ENCODE measurements at regions not wholly inside any gene's neighbourhood (a gene's known extent, or its start where the extent isn't known, plus 50 kb on each side); places are given as distances from the start of the nearest gene placed in this dataset.

GRCh38 chr18:78731398-78732032, 248.1 kb upstream of the SALL3 start:
- no peak for TF ChIP-seq CTCF (IDR thresholded peaks at IDR 0.05)

GRCh38 chr18:78732273-78733210, 247.1 kb upstream of the SALL3 start:
- no peak for TF ChIP-seq CTCF (IDR thresholded peaks at IDR 0.05)
- Histone ChIP-seq H3K27ac (no peak overlapping the region), H3K4me3 (no peak overlapping the region)
- DNase-seq (ENCODE audit: low spot score), result peak; percentile 40

More at GRCh38 chr18:78731398-78732032, 248.1 kb upstream of the SALL3 start:
- Histone ChIP-seq H3K4me3 (no peak overlapping the region), H3K27ac (no peak overlapping the region)
- DNase-seq (ENCODE audit: low spot score), result peak; percentile 66

GRCh38 chr18:78733762-78734613, 245.6 kb upstream of the SALL3 start:
- no peak overlapping the region for H3K27ac ChIP-seq
- no peak overlapping the region for H3K4me3 ChIP-seq
- DNase-seq (ENCODE audit: low spot score), result peak; percentile 43
- TF ChIP-seq CTCF (IDR thresholded peaks at IDR 0.05), result no peak

GRCh38 chr18:78734614-78734945, 245.0 kb upstream of the SALL3 start:
- no peak for TF ChIP-seq CTCF (IDR thresholded peaks at IDR 0.05)
- Histone ChIP-seq H3K4me3 (no peak overlapping the region), H3K27ac (no peak overlapping the region)
- no peak for DNase-seq (ENCODE audit: low spot score)

GRCh38 chr18:78735131-78736014, 244.2 kb upstream of the SALL3 start:
- H3K27ac ChIP-seq, result no peak overlapping the region
- no peak for TF ChIP-seq CTCF (IDR thresholded peaks at IDR 0.05)
- no peak overlapping the region for H3K4me3 ChIP-seq
- peak; percentile 49 for DNase-seq (ENCODE audit: low spot score)

- TF ChIP-seq CTCF (IDR thresholded peaks at IDR 0.05), result no peak
- no peak overlapping the region for H3K4me3 ChIP-seq
- H3K27ac ChIP-seq, result no peak overlapping the region
- peak; percentile 43 for DNase-seq (ENCODE audit: low spot score)
Measured at GRCh38 chr18:78736015-78736690, 243.5 kb upstream of the SALL3 start.

Measured in coronary artery (tissue), 2 donors.